ENCODE measurements at regions not wholly inside any gene's neighbourhood (a gene's known extent, or its start where the extent isn't known, plus 50 kb on each side); places are given as distances from the start of the nearest gene placed in this dataset.

- Mint-ChIP-seq H3K27me3 (ENCODE audit: unreplicated experiment) (no peaks in the 10 kb centered on the region), H3K4me3 (ENCODE audit: unreplicated experiment) (no peak overlapping the region), H3K36me3 (ENCODE audit: unreplicated experiment) (no peaks in the 10 kb centered on the region), H3K9me3 (ENCODE audit: unreplicated experiment) (peaks cover 8% of the 10 kb centered on the region), H3K4me1 (ENCODE audit: unreplicated experiment) (no peaks in the 10 kb centered on the region), H3K27ac (ENCODE audit: unreplicated experiment) (no peak overlapping the region)
- no peak for TF ChIP-seq CTCF (IDR thresholded peaks at IDR 0.05)
- DNase-seq (ENCODE audit: extremely low spot score, unreplicated experiment) = no peak
Measured at GRCh38 chr16:61471023-61471422, 565.2 kb downstream of the CDH8 start.

GRCh38 chr16:61465285-61465684 lies 571.0 kb downstream of the CDH8 start:
- DNase-seq (ENCODE audit: extremely low spot score, unreplicated experiment) = no peak
- Mint-ChIP-seq H3K9me3 (ENCODE audit: unreplicated experiment) (peaks cover 4% of the 10 kb centered on the region), H3K36me3 (ENCODE audit: unreplicated experiment) (no peaks in the 10 kb centered on the region), H3K27ac (ENCODE audit: unreplicated experiment) (no peak overlapping the region), H3K4me3 (ENCODE audit: unreplicated experiment) (no peak overlapping the region), H3K27me3 (ENCODE audit: unreplicated experiment) (no peaks in the 10 kb centered on the region), H3K4me1 (ENCODE audit: unreplicated experiment) (no peaks in the 10 kb centered on the region)
- TF ChIP-seq CTCF (IDR thresholded peaks at IDR 0.05) = no peak

DNA sequence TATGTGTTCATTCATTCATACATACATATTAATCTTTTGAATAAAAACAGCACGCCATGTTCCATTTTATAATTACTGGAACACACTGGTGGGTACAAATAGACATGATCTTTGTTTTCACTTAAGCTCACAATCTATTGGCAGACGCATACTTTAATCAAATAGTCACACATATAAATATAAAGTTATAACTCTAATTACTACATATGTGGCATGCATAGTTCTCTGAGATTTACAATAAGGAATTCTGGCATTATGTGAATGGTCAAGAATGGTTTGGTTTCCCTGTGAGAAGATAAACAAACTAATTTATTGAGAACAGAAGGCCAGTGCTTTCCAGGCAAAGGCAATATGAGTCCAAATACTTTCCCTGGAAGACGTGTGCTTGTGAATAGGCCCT lies 576.2 kb downstream of the CDH8 start:
- H3K27ac Mint-ChIP-seq (ENCODE audit: unreplicated experiment) = no peak overlapping the region
- H3K9me3 Mint-ChIP-seq (ENCODE audit: unreplicated experiment) = peaks cover 13% of the 10 kb centered on the region
- no peaks in the 10 kb centered on the region for H3K4me1 Mint-ChIP-seq (ENCODE audit: unreplicated experiment)
- H3K27me3 Mint-ChIP-seq (ENCODE audit: unreplicated experiment) = no peaks in the 10 kb centered on the region
- no peaks in the 10 kb centered on the region for H3K36me3 Mint-ChIP-seq (ENCODE audit: unreplicated experiment)
- no peak overlapping the region for H3K4me3 Mint-ChIP-seq (ENCODE audit: unreplicated experiment)
- no peak for TF ChIP-seq CTCF (IDR thresholded peaks at IDR 0.05)
- no peak for DNase-seq (ENCODE audit: extremely low spot score, unreplicated experiment)

GRCh38 chr16:61435346-61435745 lies 600.9 kb downstream of the CDH8 start:
- peaks cover 9% of the 10 kb centered on the region for H3K27me3 Mint-ChIP-seq (ENCODE audit: unreplicated experiment)
- no peak overlapping the region for H3K27ac Mint-ChIP-seq (ENCODE audit: unreplicated experiment)

GRCh38 chr16:61432421-61432820 lies 603.8 kb downstream of the CDH8 start:
- no peak for DNase-seq (ENCODE audit: extremely low spot score, unreplicated experiment)
- Mint-ChIP-seq H3K4me1 (ENCODE audit: unreplicated experiment) (peaks cover 3% of the 10 kb centered on the region), H3K4me3 (ENCODE audit: unreplicated experiment) (no peak overlapping the region), H3K27me3 (ENCODE audit: unreplicated experiment) (peaks cover 11% of the 10 kb centered on the region), H3K9me3 (ENCODE audit: unreplicated experiment) (no peaks in the 10 kb centered on the region), H3K36me3 (ENCODE audit: unreplicated experiment) (no peaks in the 10 kb centered on the region), H3K27ac (ENCODE audit: unreplicated experiment) (no peak overlapping the region)
- peak; percentile 40 for TF ChIP-seq CTCF (IDR thresholded peaks at IDR 0.05)

More at GRCh38 chr16:61435346-61435745, 600.9 kb downstream of the CDH8 start:
- Mint-ChIP-seq H3K36me3 (ENCODE audit: unreplicated experiment) (no peaks in the 10 kb centered on the region), H3K4me3 (ENCODE audit: unreplicated experiment) (no peak overlapping the region), H3K4me1 (ENCODE audit: unreplicated experiment) (peaks cover 3% of the 10 kb centered on the region), H3K9me3 (ENCODE audit: unreplicated experiment) (no peaks in the 10 kb centered on the region)
- TF ChIP-seq CTCF (IDR thresholded peaks at IDR 0.05) = no peak
- no peak for DNase-seq (ENCODE audit: extremely low spot score, unreplicated experiment)
